Kidney tubule cell (primary cell): ENCODE measurements at regions not wholly inside any gene's neighbourhood (a gene's known extent, or its start where the extent isn't known, plus 50 kb on each side); places are given as distances from the start of the nearest gene placed in this dataset.
A peak's percentile ranks its signal among the peaks of the same experiment; 100 is the strongest.
"Not testable (repeated sequence)": the region's sequence is repeated elsewhere in the genome, so short reads cannot be mapped to it uniquely, and the experiment has no call there.

Experiments
- DNase-seq: peaks from one replicate; pipeline ENCODE4 v3.0.0-alpha.2; 2018; ENCODE audit warnings: low spot score

DNA sequence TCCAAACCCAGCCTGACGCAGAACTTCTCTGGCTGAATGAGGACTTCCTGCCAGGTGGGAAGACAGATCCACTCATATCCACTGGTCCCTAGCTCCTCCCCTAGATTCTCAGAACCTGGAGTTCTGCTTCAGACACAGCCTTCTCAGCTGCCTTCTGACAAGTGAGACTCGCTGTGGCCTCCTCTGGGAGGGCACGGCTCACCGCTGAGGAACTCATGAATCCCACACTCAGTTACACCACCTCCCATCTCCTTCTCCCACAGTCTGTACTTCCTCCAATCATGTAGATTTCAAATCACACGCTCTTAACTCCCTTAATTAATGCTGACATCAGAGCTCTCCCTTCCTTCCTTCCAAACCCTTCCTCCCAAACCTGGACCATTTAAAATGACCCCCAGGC, 86.4 kb upstream of the TMEM45B start:
- DNase-seq = peak; percentile 44

DNA sequence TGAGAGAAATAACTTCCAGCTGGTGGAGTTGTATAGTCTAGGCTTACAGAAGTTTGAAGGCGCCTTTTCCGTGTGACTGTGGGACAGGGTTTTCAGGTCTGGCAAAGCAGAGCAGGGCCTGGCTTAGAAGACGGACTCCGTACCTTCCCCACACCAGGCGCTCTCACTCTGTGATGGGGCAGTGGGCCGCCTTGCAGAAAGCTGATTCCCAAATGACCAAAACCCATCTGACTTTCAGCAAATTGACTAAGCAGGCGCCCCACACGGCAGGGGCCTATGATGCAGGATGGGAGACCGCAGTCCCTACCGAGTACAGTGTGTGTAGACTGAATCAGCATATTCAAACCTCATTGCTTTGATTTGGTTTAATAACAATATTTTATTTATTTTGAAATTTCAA, 85.8 kb upstream of the TMEM45B start:
- no peak for DNase-seq

DNA sequence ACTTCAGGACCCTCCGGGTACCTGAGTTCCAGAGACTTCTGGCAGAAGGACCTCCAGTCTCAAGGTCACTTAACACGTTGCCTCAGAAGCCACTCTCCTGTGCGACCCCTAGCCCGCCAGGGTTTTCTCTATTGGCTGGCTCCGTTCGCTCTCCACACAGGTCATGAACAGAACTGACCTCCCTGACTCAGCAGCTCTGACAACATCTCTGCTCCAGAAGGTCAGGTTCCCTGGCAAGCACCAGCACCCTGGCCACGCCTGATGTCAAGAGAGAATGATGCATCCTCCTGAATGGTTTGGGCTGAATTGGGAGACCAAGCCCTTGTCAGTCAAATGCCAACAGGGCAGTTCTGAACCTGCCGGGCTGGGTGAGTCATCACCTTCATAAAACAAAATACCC, 84.3 kb upstream of the TMEM45B start:
- peak; percentile 45 for DNase-seq

GRCh38 chr11:129732941-129733340, 82.7 kb upstream of the TMEM45B start:
- no peak for DNase-seq

DNA sequence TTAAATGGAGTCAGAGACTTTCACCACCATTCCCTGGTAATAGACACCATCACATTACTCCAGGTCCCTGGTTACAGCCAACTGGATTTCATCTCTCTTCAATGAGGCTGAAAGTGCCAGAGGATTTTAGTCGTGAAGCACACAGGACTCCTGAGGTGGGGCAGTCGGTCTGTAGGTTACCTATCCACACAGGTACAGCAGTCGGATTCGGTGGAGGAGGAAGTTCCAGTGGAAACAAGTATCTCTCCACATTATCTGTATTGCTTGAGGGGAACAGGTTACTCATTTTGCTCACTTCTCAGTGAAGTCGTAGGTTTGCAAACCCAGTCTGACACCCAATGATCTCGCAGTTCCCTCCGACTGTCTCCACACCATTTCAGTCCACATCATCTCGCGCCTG, 82.3 kb upstream of the TMEM45B start:
- DNase-seq = no peak

- no peak for DNase-seq
These were observed 81.7 kb upstream of the TMEM45B start for GRCh38 chr11:129733981-129734380.

DNA sequence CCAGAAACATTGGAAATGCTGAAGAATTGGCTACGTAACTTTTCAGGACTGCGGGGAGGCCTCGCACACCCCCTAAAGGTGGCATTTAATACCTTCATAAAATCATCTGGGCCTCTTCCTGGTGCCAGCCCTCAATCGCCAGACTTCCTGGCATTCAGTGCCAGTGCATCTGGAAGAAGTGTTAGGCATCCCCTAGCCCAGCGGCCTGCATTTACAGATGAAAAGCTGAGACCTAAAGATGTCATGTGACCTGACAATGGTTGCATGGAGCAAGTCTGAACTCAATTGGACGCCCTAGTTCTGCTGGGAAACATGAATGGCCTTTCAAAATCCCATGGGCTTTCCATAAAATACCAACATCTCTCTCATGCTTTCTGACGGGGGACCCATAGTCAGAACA, 81.0 kb upstream of the TMEM45B start:
- DNase-seq = no peak

- DNase-seq = no peak
These were observed 77.8 kb upstream of the TMEM45B start for GRCh38 chr11:129737831-129738230.

- peak; percentile 29 for DNase-seq
These were observed 77.4 kb upstream of the TMEM45B start for GRCh38 chr11:129738242-129738641.

DNA sequence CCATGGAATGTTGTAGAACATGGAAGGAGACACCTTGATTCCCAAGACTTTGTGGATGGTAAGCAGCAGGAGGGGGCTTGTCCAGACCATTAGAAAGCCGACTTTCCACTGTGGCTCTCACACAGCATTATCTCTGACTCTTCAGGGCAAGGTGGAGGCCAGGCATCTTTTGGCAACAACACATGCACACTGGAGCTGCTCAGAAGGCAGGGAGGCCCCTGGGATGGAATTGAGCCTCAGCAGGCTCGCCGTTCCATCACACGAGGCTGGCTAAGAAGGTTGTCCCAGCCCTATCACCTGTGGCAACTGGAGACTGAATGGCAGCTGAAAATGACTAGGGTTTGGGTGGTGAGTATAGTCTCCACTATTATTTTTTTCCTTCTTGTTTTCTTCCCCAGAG, 76.3 kb upstream of the TMEM45B start:
- no peak for DNase-seq

GRCh38 chr11:129740125-129740719, 75.4 kb upstream of the TMEM45B start:
- DNase-seq = no peak

DNA sequence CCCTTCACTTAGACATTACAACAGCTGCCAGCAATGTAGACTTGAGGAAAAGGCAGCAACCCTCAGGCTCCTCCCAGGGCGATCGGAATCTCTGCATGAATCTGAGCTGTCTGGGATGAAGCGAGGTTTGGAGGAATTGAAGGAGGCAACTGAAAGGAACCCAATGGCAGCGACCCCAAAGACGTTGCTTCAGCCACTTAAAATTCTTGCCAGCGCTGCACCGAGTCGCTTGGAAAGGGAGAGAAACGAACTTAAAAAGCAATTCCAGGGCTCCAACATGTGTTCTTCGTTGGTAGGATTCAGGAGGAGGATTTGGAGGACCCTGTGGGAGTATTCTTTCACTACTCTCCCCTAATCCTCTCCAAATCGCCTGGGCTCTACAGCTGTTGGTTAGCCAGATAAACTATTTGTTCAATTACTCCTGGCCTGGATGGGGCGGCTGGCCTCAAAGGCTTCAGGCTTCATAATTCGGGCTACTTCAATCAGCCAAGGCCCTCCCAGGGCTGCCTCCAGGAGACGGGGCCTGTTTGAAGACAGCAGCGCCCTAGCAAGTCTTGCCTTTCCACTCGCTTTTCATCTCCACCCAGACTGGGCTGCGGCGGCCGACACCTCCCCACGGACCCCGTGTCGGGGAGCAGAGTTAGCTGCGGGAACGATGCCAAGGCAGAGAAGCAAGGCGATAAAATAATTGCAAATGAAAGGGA, 72.4 kb upstream of the TMEM45B start:
- DNase-seq = no peak

DNA sequence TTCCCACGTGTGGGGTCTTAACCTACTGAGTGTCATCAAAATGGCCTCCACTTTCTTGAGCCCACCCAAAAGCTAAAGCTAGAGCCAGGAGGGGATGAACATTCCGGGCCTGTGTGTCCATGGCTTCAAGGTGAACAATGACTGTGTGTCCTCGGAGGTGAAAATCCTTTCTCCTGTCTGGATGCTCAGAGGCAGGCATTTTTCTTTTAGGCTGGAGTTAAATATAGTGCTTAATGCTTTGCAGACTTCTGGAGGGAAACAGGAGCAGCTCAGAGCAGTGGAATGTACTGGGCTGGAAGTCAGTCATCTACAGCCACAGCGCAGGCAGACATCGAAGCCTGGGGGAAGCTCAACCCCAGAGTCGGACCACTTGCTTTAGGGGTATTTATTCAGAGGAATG, 68.6 kb upstream of the TMEM45B start:
- no peak for DNase-seq

GRCh38 chr11:129749141-129749540, 66.5 kb upstream of the TMEM45B start:
- DNase-seq = no peak

DNA sequence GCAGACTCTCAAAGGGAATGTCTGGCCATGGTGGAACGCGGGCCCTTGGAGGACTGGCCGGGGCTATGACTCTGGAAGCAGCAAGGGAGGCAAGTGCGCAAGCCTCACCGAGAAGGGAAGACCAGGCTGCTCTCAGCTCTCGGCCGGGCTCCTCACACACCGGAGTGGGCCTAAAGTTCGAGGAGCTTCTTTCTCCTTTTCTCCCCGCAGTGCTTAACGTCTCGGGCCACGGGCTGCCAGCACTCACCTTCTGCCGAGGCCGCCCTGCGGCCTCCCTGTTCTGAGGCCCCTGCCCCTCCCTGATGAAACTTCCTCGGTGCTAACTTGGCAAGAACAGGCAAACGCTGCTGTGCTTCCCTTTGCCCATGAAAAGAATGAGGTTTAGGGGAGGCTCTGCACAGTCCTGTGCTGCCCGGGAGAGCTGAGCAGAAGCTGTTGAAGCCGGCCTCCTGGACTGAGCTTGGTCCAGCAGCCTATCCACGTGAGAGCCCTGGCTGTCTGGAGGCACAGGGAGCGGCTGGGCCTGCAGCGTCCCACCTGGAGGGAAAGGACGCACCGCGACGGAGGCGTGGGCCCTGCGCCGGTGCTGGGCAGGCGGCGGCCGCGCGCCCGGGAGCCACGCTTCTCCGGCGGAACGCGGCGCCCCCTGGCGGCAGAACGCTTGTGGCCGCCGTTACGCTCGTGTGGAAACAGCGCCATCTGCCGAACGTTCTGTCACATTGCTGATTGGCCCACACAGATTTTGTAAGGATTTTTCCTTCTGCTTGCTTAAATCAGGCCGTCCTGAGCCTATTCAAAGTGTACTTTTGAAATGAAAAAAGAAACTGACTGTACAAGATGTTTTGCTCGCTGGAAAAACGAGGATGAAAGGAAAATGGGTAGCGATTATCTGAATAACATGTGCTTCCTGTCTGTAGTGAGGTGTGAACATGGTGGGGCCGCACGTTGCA, 65.0 kb upstream of the TMEM45B start:
- DNase-seq = peak; percentile 77

GRCh38 chr11:129751511-129751910, 64.1 kb upstream of the TMEM45B start:
- no peak for DNase-seq

GRCh38 chr11:129763569-129763968, 52.1 kb upstream of the TMEM45B start:
- DNase-seq = not testable (repeated sequence)

DNA sequence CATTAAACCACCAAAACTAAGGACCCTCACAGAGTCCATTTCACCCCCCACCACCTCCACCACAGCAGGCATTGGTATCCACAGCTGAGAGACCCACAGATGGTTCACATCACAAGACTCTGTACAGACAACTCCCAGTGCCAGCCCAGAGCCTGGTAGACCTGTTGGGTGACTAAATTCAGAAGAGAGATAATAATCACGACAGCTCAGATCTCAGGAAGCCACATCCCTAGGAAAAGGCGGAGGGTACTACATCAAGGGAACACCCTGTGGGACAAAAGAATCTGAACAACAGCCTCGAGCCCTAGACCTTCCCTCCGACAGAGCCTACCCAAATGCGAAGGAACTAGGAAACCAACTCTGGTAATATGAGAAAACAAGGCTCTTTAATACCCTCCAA, 51.4 kb upstream of the TMEM45B start:
- not testable (repeated sequence) for DNase-seq
